Loucy (cell line): ENCODE measurements at regions not wholly inside any gene's neighbourhood (a gene's known extent, or its start where the extent isn't known, plus 50 kb on each side); places are given as distances from the start of the nearest gene placed in this dataset.

ENCODE experiments used
- EZH2phosphoT487 ChIP-seq: fragments of 200-600 bp; IDR thresholded peaks from 2 replicates; pipeline ENCODE4 v1.6.1; 2018; ENCODE audit warnings: antibody characterized with exemption, mild to moderate bottlenecking, moderate library complexity, borderline replicate concordance
- TF ChIP-seq, protein P1 (sequence below): fragments of 200-600 bp; sonication (generic); conservative IDR thresholded peaks from 2 replicates; pipeline ENCODE4 v1.5.1; 2014; ENCODE audit warnings: mild to moderate bottlenecking, antibody characterized with exemption, low read length

DNA sequence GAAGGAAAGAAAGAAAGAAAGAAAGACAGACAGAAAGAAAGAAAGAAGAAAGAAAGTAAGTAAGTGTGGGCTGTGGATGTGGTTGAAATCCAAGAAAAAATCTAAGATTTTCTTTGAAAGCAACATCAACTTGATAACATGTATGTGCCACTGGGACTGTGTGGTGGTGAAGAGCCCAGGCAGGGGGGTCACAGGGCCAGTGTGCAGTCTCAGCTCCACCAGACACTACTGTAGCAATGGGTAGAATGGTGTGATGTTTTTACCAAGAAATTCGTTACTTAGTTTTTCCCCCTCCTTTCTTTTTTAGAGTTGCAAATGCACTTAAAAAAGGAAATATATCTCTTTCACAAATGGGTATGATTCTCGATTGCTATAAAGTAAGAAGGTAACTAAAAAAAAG is 71.9 kb upstream of the CNEP1R1 start:
- TF ChIP-seq, protein P1, sequence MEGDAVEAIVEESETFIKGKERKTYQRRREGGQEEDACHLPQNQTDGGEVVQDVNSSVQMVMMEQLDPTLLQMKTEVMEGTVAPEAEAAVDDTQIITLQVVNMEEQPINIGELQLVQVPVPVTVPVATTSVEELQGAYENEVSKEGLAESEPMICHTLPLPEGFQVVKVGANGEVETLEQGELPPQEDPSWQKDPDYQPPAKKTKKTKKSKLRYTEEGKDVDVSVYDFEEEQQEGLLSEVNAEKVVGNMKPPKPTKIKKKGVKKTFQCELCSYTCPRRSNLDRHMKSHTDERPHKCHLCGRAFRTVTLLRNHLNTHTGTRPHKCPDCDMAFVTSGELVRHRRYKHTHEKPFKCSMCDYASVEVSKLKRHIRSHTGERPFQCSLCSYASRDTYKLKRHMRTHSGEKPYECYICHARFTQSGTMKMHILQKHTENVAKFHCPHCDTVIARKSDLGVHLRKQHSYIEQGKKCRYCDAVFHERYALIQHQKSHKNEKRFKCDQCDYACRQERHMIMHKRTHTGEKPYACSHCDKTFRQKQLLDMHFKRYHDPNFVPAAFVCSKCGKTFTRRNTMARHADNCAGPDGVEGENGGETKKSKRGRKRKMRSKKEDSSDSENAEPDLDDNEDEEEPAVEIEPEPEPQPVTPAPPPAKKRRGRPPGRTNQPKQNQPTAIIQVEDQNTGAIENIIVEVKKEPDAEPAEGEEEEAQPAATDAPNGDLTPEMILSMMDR, result no peak
- TF ChIP-seq EZH2phosphoT487, result no peak
